ENCODE measurements at regions not wholly inside any gene's neighbourhood (a gene's known extent, or its start where the extent isn't known, plus 50 kb on each side); places are given as distances from the start of the nearest gene placed in this dataset.
"Not testable (repeated sequence)": the region's sequence is repeated elsewhere in the genome, so short reads cannot be mapped to it uniquely, and the experiment has no call there.

GRCh38 chr11:71169313-71169712, 83.1 kb downstream of the SHANK2 start:
- Histone ChIP-seq H3K9me3 (replicated peaks; ENCODE audit: control insufficient read depth, insufficient read depth, low read length) (peaks cover 14% of the 10 kb centered on the region), H3K27ac (ENCODE audit: insufficient read depth, low read depth, low read length) (no peak overlapping the region), H3K4me2 (ENCODE audit: insufficient read depth, low read length) (no peak overlapping the region), H3K27me3 (ENCODE audit: control insufficient read depth in 2 of 2, insufficient read depth in 2 of 2, low read length in 2 of 2) (no peaks in the 10 kb centered on the region), H4K20me1 (replicated peaks; ENCODE audit: control insufficient read depth, extremely low read depth, insufficient read depth, low read length) (no peaks in the 10 kb centered on the region), H3K36me3 (ENCODE audit: control insufficient read depth in 2 of 2, extremely low read depth in 1 of 2, insufficient read depth in 2 of 2, low read length in 2 of 2) (no peaks in the 10 kb centered on the region), H3K9me1 (replicated peaks; ENCODE audit: control insufficient read depth, extremely low read depth, insufficient read depth, low read length) (no peaks in the 10 kb centered on the region), H3K79me2 (ENCODE audit: control insufficient read depth, insufficient read depth, low read length) (no peaks in the 10 kb centered on the region), H3K4me3 (replicated peaks in 1 of 3; ENCODE audit: insufficient read depth in 1 of 3, low read depth in 1 of 3, low read length in 3 of 3) (no peak overlapping the region), H3K9ac (replicated peaks; ENCODE audit: extremely low read depth, insufficient read depth, low read length) (no peak overlapping the region), H2AFZ (ENCODE audit: low read depth, low read length) (no peak overlapping the region), H3K4me1 (ENCODE audit: control insufficient read depth, extremely low read depth, insufficient read depth, low read length) (no peaks in the 10 kb centered on the region)
- POLR2A ChIA-PET, result no interaction called here
- no TSS peak for BruUV-seq (replicated peaks)
- CTCF ChIA-PET, result no interaction called here
- TF ChIP-seq GATA2 (IDR thresholded peaks at IDR 0.05; ENCODE audit: insufficient read depth, insufficient read length, low read depth, low read length), result no peak
- TF ChIP-seq FOS (IDR thresholded peaks at IDR 0.05; ENCODE audit: borderline replicate concordance, insufficient read depth, low read length), result no peak
- no peak for TF ChIP-seq MYC (IDR thresholded peaks at IDR 0.05; ENCODE audit: low read depth, low read length)
- TF ChIP-seq MAX (IDR thresholded peaks at IDR 0.05; ENCODE audit: insufficient read depth, insufficient read length), result no peak
- no peak for TF ChIP-seq POLR2AphosphoS5 (IDR thresholded peaks at IDR 0.05; ENCODE audit: insufficient read depth, low read depth, low read length)
- no peak for TF ChIP-seq EZH2 (IDR thresholded peaks at IDR 0.05; ENCODE audit: borderline replicate concordance, low read depth, low read length, severe bottlenecking)
- TF ChIP-seq CTCF (IDR thresholded peaks at IDR 0.05; ENCODE audit: extremely low read depth in 1 of 2, insufficient read depth in 1 of 2, low read depth in 1 of 2, low read length in 2 of 2), result no peak
- no peak for TF ChIP-seq POLR2A (IDR thresholded peaks at IDR 0.05; ENCODE audit: low read depth, low read length)
- TF ChIP-seq JUN (IDR thresholded peaks at IDR 0.05; ENCODE audit: borderline replicate concordance, insufficient read depth, insufficient read length, low read depth), result no peak
- no peak for FAIRE-seq
- no peak for DNase-seq (ENCODE audit: low read depth, low spot score)
- intact Hi-C loops (cut with micrococcal nuclease) (no loop called here), dilution Hi-C loops (cut with MboI; ENCODE audit: extremely low pct_ligation_motif_present, low sequenced_read_pairs) (no loop called here)

GRCh38 chr11:71167814-71168213, 84.6 kb downstream of the SHANK2 start:
- CTCF ChIA-PET; H3K36me3 ChIP-seq (ENCODE audit: control insufficient read depth in 2 of 2, extremely low read depth in 1 of 2, insufficient read depth in 2 of 2, low read length in 2 of 2); H3K4me2 ChIP-seq (ENCODE audit: insufficient read depth, low read length); FAIRE-seq; H3K9ac ChIP-seq (replicated peaks; ENCODE audit: extremely low read depth, insufficient read depth, low read length); H3K27me3 ChIP-seq (ENCODE audit: control insufficient read depth in 2 of 2, insufficient read depth in 2 of 2, low read length in 2 of 2); H3K9me3 ChIP-seq (replicated peaks; ENCODE audit: control insufficient read depth, insufficient read depth, low read length); dilution Hi-C loops (cut with MboI; ENCODE audit: extremely low pct_ligation_motif_present, low sequenced_read_pairs); H3K9me1 ChIP-seq (replicated peaks; ENCODE audit: control insufficient read depth, extremely low read depth, insufficient read depth, low read length); H2AFZ ChIP-seq (ENCODE audit: low read depth, low read length); H3K79me2 ChIP-seq (ENCODE audit: control insufficient read depth, insufficient read depth, low read length); H4K20me1 ChIP-seq (replicated peaks; ENCODE audit: control insufficient read depth, extremely low read depth, insufficient read depth, low read length); DNase-seq (ENCODE audit: low read depth, low spot score); BruUV-seq (replicated peaks); POLR2A ChIA-PET; H3K4me1 ChIP-seq (ENCODE audit: control insufficient read depth, extremely low read depth, insufficient read depth, low read length); H3K4me3 ChIP-seq (replicated peaks in 1 of 3; ENCODE audit: insufficient read depth in 1 of 3, low read depth in 1 of 3, low read length in 3 of 3); H3K27ac ChIP-seq (ENCODE audit: insufficient read depth, low read depth, low read length); intact Hi-C loops (cut with micrococcal nuclease): not testable (repeated sequence)

All from endothelial cell of umbilical vein (primary cell).